ENCODE measurements at regions not wholly inside any gene's neighbourhood (a gene's known extent, or its start where the extent isn't known, plus 50 kb on each side); places are given as distances from the start of the nearest gene placed in this dataset.

GRCh38 chr5:167644619-167645018 lies 646.8 kb upstream of the WWC1 start:
- DNase-seq (ENCODE audit: low spot score), result peak; percentile 8

- no peak for DNase-seq (ENCODE audit: low spot score)
Observed at GRCh38 chr5:167649471-167649870, 642.0 kb upstream of the WWC1 start.

- DNase-seq (ENCODE audit: low spot score), result no peak
Observed at GRCh38 chr5:167652690-167653089, 638.8 kb upstream of the WWC1 start.

DNA sequence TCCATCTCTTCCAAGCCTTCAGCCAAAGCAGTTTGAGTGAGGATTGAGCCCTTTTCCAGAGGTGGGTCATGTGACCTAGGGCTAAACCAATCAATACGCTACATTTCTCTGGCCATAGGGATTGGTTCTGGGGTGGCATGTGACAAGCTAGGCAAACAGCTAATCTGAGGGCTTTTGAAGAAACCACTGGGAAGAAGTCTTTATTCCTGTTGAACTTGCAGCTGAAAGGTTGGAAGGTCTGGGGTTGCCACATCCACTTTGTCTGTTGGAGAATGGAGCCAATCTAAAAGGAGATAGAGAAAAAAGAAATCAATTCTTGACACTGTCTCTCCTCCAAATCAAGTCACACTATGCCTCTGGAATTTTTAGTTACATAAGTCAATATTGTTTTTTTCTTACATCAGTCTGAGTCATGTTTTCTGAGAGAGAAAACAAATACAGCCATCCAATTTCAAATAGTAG lies 637.8 kb upstream of the WWC1 start:
- no peak for DNase-seq (ENCODE audit: low spot score)

GRCh38 chr5:167657016-167657415 lies 634.4 kb upstream of the WWC1 start:
- no peak for DNase-seq (ENCODE audit: low spot score)

DNA sequence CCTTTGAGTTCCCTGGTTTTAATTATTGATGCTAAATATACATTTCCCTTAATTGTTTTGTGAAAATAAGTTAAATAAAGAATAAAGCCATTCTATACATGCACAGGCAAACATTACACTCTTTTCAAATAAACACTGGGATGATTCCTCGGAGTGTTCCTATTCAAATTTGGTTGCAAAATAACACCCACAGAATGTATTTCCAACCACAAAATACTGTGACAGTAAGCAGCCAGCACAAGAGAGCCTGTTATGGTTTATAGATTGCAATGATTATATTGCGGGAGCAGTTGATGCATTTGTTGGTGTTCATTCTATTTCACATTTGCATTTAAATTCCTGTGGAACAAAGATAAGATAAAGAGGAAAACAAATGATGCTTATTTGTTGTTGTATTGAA lies 632.6 kb upstream of the WWC1 start:
- DNase-seq (ENCODE audit: low spot score), result no peak

- no peak for DNase-seq (ENCODE audit: low spot score)
Observed at GRCh38 chr5:167661605-167662004, 629.8 kb upstream of the WWC1 start.

GRCh38 chr5:167664222-167664804 lies 627.1 kb upstream of the WWC1 start:
- DNase-seq (ENCODE audit: low spot score), result no peak

DNA sequence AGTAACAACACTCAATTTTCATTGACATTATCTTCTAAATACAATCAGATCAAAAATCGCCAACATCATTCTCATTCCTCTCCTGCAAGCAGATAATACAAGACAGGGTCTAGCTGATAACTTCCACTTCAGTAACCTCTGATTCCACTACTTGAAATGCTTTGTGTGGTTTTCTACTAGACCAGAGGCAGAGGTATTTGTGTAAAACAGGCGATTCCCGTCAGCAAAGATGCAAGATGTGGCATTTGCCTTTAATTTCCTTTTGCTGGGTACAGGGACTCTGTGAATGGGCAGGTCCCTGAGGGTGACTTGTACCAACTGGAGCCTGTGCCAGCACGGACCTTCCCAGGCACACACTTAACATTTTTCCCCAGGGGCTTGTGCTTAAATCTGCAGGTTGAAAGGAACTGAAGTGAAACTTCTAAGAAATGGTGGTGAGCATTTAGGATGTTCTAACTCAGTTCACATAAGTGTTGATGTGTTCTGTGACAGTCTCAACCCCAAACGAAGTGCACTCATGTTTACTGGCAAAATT lies 625.5 kb upstream of the WWC1 start:
- no peak for DNase-seq (ENCODE audit: low spot score)

- no peak for DNase-seq (ENCODE audit: low spot score)
Observed at GRCh38 chr5:167671176-167671575, 620.3 kb upstream of the WWC1 start.

DNA sequence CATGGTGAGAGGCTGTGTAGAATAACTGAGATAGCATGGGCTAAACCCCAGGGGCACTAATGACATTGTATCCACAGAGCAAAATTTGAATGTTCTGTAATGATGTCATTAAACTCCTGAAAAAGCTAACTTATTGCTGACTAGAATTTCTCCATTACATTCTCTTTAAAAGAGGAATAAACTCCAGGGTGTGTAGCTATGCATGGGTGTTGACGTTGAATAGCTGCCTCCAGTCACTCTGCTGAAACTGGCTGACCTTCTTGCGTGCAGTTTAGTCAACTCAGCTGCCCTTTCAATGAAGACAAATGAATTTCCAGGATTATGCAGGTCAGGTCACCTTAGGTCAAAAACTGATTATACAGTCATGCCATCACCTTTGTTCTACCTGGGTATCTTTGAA lies 617.5 kb upstream of the WWC1 start:
- DNase-seq (ENCODE audit: low spot score), result no peak

- DNase-seq (ENCODE audit: low spot score), result no peak
Observed at GRCh38 chr5:167678481-167678880, 613.0 kb upstream of the WWC1 start.

- DNase-seq (ENCODE audit: low spot score), result no peak
Observed at GRCh38 chr5:167684251-167684650, 607.2 kb upstream of the WWC1 start.

GRCh38 chr5:167688341-167689130 lies 602.9 kb upstream of the WWC1 start:
- no peak for DNase-seq (ENCODE audit: low spot score)

DNA sequence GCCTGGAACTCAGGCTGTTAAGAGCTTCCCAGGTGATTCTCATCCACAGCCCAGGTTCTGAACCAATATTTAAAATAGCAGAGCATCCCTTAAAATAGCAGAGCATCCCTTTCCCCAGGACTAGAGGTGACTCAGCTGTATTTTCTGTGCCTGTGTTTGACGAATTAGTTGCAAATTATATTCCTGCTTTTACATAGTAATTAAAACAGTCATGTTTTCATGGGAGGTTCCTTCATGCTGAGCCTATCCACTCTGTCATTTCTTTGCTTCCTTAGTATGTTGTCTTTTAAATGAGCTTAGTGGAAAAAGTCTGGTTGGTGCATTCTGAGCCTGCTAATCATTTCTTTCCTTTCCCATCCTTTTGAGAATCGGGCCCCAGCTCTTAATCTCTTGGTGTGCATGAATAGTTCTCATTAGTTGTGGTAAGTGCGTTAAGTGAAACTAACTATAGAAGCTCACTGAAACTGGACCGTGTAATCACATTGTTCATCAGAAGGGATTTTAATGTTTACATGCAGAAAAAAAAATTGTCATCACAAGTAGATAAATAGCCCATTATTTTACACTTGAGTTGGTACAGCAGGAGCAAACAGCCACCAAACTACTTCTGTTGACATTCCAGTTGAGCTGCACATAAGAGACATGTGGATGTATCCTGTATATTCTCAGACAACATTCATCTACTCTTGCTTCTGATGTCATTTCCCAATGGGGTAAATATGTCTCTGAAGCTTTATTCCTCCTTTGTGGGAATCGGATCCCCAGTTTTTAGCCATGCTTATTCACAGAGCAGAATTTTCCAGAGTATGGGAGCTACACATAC lies 596.9 kb upstream of the WWC1 start:
- no peak for DNase-seq (ENCODE audit: low spot score)

GRCh38 chr5:167696558-167697314 lies 594.7 kb upstream of the WWC1 start:
- DNase-seq (ENCODE audit: low spot score), result no peak

- DNase-seq (ENCODE audit: low spot score), result peak; percentile 72
Observed at GRCh38 chr5:167699432-167699831, 592.0 kb upstream of the WWC1 start.

DNA sequence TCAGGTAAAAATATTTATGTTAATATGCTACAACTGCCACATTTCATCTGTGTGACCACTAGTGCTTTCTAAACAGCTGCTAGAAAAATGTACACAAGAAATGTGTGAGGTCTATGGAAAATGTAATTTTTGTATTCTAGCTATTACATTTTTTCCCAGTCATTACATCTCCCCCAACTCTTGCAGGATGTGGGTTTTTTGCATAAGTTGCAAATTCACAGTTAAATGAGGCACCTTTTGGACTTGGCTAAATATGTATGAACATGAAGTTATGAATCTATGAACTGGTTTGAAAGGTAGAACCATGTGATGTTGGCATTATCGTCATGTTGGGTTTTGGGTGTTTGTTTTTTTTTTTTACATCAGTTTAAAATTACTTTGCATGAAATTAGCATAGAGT lies 590.4 kb upstream of the WWC1 start:
- no peak for DNase-seq (ENCODE audit: low spot score)

DNA sequence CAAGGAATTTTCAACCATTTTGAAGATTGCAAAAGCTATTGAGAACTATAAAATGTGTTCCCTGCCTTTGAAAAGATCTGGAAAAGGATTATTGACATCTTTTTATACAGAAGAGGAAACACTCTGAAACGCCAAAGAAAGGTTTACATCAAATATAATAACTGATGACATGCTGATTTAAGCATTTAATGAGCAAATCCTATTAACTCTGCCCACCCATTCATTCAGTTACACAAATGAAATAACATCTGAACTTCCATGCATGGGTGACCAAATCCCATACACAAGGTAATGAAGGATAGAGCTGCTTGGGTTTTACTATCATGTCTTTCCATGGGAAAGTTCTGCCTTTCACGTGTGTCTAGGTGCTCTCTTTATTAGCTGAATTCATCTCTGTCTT lies 589.4 kb upstream of the WWC1 start:
- DNase-seq (ENCODE audit: low spot score), result no peak

DNA sequence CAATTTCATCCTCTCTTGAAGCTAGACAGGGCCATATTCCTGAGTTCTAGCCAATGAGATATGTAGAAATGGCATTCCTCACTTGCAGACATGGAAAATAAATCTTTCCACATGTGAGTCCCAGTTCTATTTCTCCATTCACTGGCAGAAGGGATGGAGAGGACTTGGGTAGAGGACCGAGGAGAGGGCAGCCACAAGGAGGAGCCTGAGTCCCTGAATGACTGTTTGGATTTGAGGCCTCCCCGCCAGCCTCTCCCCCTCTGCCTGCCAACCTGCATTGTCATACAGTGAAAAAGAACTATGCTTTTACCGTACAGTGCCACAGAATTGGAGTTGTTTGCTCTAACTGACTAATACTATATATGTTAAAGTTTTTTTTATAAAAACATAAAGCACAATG lies 583.0 kb upstream of the WWC1 start:
- DNase-seq (ENCODE audit: low spot score), result no peak

GRCh38 chr5:167709625-167710024 lies 581.8 kb upstream of the WWC1 start:
- no peak for DNase-seq (ENCODE audit: low spot score)

Data from RKO (cell line).